Mesendoderm (in vitro differentiated cells): ENCODE measurements at regions not wholly inside any gene's neighbourhood (a gene's known extent, or its start where the extent isn't known, plus 50 kb on each side); places are given as distances from the start of the nearest gene placed in this dataset.

Experiments used
- DNase-seq: peaks from one replicate; pipeline ENCODE4 v3.0.0; 2013
- H2AK5ac ChIP-seq: 2 replicates; pipeline ENCODE4 v1.6.1; 2013; ENCODE audit warnings: low read length, inconsistent platforms
- H2BK120ac ChIP-seq: 2 replicates; pipeline ENCODE4 v1.6.1; 2013; ENCODE audit warnings: low read depth, mild to moderate bottlenecking, low read length, moderate library complexity, mixed read lengths
- H2BK15ac ChIP-seq: replicated peaks from 2 replicates; pipeline ENCODE4 v1.6.1; 2013; ENCODE audit warnings: low read depth, mild to moderate bottlenecking, moderate library complexity
- H2BK5ac ChIP-seq: 2 replicates; pipeline ENCODE4 v1.6.1; 2013; ENCODE audit warnings: low read length, inconsistent platforms
- H3K18ac ChIP-seq: 2 replicates; pipeline ENCODE4 v1.6.1; 2013; ENCODE audit warnings: mild to moderate bottlenecking, low read length, mixed read lengths
- H3K23ac ChIP-seq: one replicate; pipeline ENCODE4 v1.6.1; 2013; ENCODE audit warnings: low read length
- H3K27ac ChIP-seq: 2 replicates; pipeline ENCODE4 v1.5.1; 2013; ENCODE audit warnings: low read depth, mild to moderate bottlenecking, inconsistent platforms, low read length, moderate library complexity
- H3K27me3 ChIP-seq: 2 replicates; pipeline ENCODE4 v1.6.1; 2013; ENCODE audit warnings: low read length, control low read depth, mild to moderate bottlenecking, inconsistent platforms; ENCODE audit not compliant: insufficient read depth, poor library complexity
- H3K36me3 ChIP-seq: 2 replicates; pipeline ENCODE4 v1.6.1; 2013; ENCODE audit warnings: low read length, inconsistent platforms; ENCODE audit not compliant: control insufficient read depth, insufficient read depth
- H3K4ac ChIP-seq: one replicate; pipeline ENCODE4 v1.6.1; 2013; ENCODE audit warnings: low read depth, mild to moderate bottlenecking, low read length, moderate library complexity
- H3K4me1 ChIP-seq: 2 replicates; pipeline ENCODE4 v1.6.1; 2013; ENCODE audit warnings: low read depth, low read length, inconsistent platforms; ENCODE audit not compliant: control insufficient read depth
- H3K4me2 ChIP-seq: 2 replicates; pipeline ENCODE4 v1.6.1; 2013; ENCODE audit warnings: low read length
- H3K4me3 ChIP-seq: 2 replicates; pipeline ENCODE4 v1.5.1; 2013; ENCODE audit warnings: mild to moderate bottlenecking, low read length
- H3K56ac ChIP-seq: one replicate; pipeline ENCODE4 v1.6.1; 2013; ENCODE audit warnings: low read length
- H3K79me1 ChIP-seq: 2 replicates; pipeline ENCODE4 v1.6.1; 2013; ENCODE audit warnings: low read length, inconsistent platforms
- H3K79me2 ChIP-seq: 2 replicates; pipeline ENCODE4 v1.6.1; 2013; ENCODE audit warnings: mild to moderate bottlenecking, low read length; ENCODE audit not compliant: control insufficient read depth, insufficient read depth
- H3K9ac ChIP-seq: 2 replicates; pipeline ENCODE4 v1.6.1; 2013; ENCODE audit warnings: low read length, inconsistent platforms
- H4K5ac ChIP-seq: one replicate; pipeline ENCODE4 v1.6.1; 2013; ENCODE audit warnings: low read length
- H4K8ac ChIP-seq: one replicate; pipeline ENCODE4 v1.6.1; 2013; ENCODE audit warnings: low read depth, mild to moderate bottlenecking, control low read depth, low read length, moderate library complexity
- WGBS: extraction: QIAGEN DNeasy Blood & Tissue Kit; methylation state at CpG from one replicate; pipeline ENCODE4 v1.1.7; 2013; ENCODE audit warnings: low lambda C conversion rate, missing lambda C conversion rate; ENCODE audit not compliant: insufficient coverage; ENCODE audit errors: extremely low coverage; 5-methylcytosine and 5-hydroxymethylcytosine counted together

GRCh38 chr4:85298037-85298436, 176.9 kb upstream of the ARHGAP24 start:
- Histone ChIP-seq H3K9ac (no peak overlapping the region), H3K4ac (no peak overlapping the region), H2BK5ac (no peak overlapping the region), H3K36me3 (no peaks in the 10 kb centered on the region), H2BK15ac (no peak overlapping the region), H3K4me1 (no peaks in the 10 kb centered on the region), H3K4me3 (no peak overlapping the region), H3K27me3 (no peaks in the 10 kb centered on the region), H2AK5ac (no peak overlapping the region), H3K4me2 (no peak overlapping the region), H4K5ac (no peak overlapping the region), H3K18ac (no peak overlapping the region), H3K56ac (no peak overlapping the region), H3K23ac (no peak overlapping the region), H2BK120ac (no peak overlapping the region), H3K79me1 (no peaks in the 10 kb centered on the region), H4K8ac (no peak overlapping the region), H3K27ac (no peak overlapping the region), H3K79me2 (no peaks in the 10 kb centered on the region)
- no CpG with 5 or more reads among the region's 2 CpGs for whole genome bisulfite sequencing
- DNase-seq, result no peak

- no peak overlapping the region for H3K4me2 ChIP-seq
- no CpG with 5 or more reads among the region's 3 CpGs for whole genome bisulfite sequencing
- H2AK5ac ChIP-seq, result no peak overlapping the region
- H3K23ac ChIP-seq, result no peak overlapping the region
- H3K36me3 ChIP-seq, result no peaks in the 10 kb centered on the region
- no peak overlapping the region for H3K56ac ChIP-seq
- H3K27ac ChIP-seq, result no peak overlapping the region
- H2BK120ac ChIP-seq, result no peak overlapping the region
- H2BK15ac ChIP-seq, result no peak overlapping the region
- H4K5ac ChIP-seq, result no peak overlapping the region
- no peak overlapping the region for H4K8ac ChIP-seq
- H3K4me3 ChIP-seq, result no peak overlapping the region
- DNase-seq, result no peak
- H3K4me1 ChIP-seq, result no peaks in the 10 kb centered on the region
- H3K18ac ChIP-seq, result no peak overlapping the region
- no peak overlapping the region for H2BK5ac ChIP-seq
- H3K4ac ChIP-seq, result no peak overlapping the region
- H3K79me1 ChIP-seq, result no peaks in the 10 kb centered on the region
- H3K9ac ChIP-seq, result no peak overlapping the region
- no peaks in the 10 kb centered on the region for H3K79me2 ChIP-seq
- no peaks in the 10 kb centered on the region for H3K27me3 ChIP-seq
Observed at GRCh38 chr4:85302193-85302736, 172.7 kb upstream of the ARHGAP24 start.

- Histone ChIP-seq H3K4ac (no peak overlapping the region), H3K4me1 (no peaks in the 10 kb centered on the region), H3K4me3 (no peak overlapping the region), H3K36me3 (no peaks in the 10 kb centered on the region), H2BK5ac (no peak overlapping the region), H2BK15ac (no peak overlapping the region), H3K23ac (peak overlapping the region; percentile 16), H3K4me2 (no peak overlapping the region), H3K79me2 (no peaks in the 10 kb centered on the region), H3K9ac (no peak overlapping the region), H4K8ac (no peak overlapping the region), H3K27ac (no peak overlapping the region), H4K5ac (no peak overlapping the region), H3K27me3 (no peaks in the 10 kb centered on the region), H3K18ac (no peak overlapping the region), H2AK5ac (no peak overlapping the region), H2BK120ac (no peak overlapping the region), H3K79me1 (no peaks in the 10 kb centered on the region), H3K56ac (no peak overlapping the region)
- WGBS, result no CpG with 5 or more reads among the region's 4 CpGs
- no peak for DNase-seq
Observed at GRCh38 chr4:85302756-85303155, 172.2 kb upstream of the ARHGAP24 start.

- Histone ChIP-seq H2BK5ac (no peak overlapping the region), H3K23ac (no peak overlapping the region), H3K4ac (no peak overlapping the region), H2BK15ac (no peak overlapping the region), H3K4me1 (no peaks in the 10 kb centered on the region), H4K5ac (no peak overlapping the region), H2BK120ac (no peak overlapping the region), H3K18ac (no peak overlapping the region), H3K36me3 (no peaks in the 10 kb centered on the region), H3K9ac (no peak overlapping the region), H3K27ac (no peak overlapping the region), H4K8ac (no peak overlapping the region), H3K27me3 (no peaks in the 10 kb centered on the region), H3K79me2 (no peaks in the 10 kb centered on the region), H3K4me2 (no peak overlapping the region), H3K79me1 (no peaks in the 10 kb centered on the region), H3K56ac (no peak overlapping the region), H2AK5ac (no peak overlapping the region), H3K4me3 (no peak overlapping the region)
- no peak for DNase-seq
Observed at GRCh38 chr4:85318415-85318814, 156.5 kb upstream of the ARHGAP24 start.

- H3K79me2 ChIP-seq, result no peaks in the 10 kb centered on the region
- no peak overlapping the region for H4K5ac ChIP-seq
- no peak overlapping the region for H3K18ac ChIP-seq
- no peak overlapping the region for H3K9ac ChIP-seq
- no peak overlapping the region for H3K56ac ChIP-seq
- H3K36me3 ChIP-seq, result no peaks in the 10 kb centered on the region
- H4K8ac ChIP-seq, result no peak overlapping the region
- no peak overlapping the region for H3K4ac ChIP-seq
- H3K4me1 ChIP-seq, result no peaks in the 10 kb centered on the region
- H3K4me2 ChIP-seq, result no peak overlapping the region
- H3K23ac ChIP-seq, result no peak overlapping the region
- H3K27ac ChIP-seq, result no peak overlapping the region
- no peaks in the 10 kb centered on the region for H3K79me1 ChIP-seq
- H3K4me3 ChIP-seq, result no peak overlapping the region
- no peak overlapping the region for H2BK15ac ChIP-seq
- H2BK5ac ChIP-seq, result no peak overlapping the region
- H2AK5ac ChIP-seq, result no peak overlapping the region
- no peaks in the 10 kb centered on the region for H3K27me3 ChIP-seq
- H2BK120ac ChIP-seq, result no peak overlapping the region
- no peak for DNase-seq
Observed at GRCh38 chr4:85358831-85359230, 116.1 kb upstream of the ARHGAP24 start.

GRCh38 chr4:85362550-85362949, 112.4 kb upstream of the ARHGAP24 start:
- H3K4me3 ChIP-seq, result no peak overlapping the region
- H2AK5ac ChIP-seq, result no peak overlapping the region

More at GRCh38 chr4:85362550-85362949, 112.4 kb upstream of the ARHGAP24 start:
- Histone ChIP-seq H3K4me1 (no peaks in the 10 kb centered on the region), H3K36me3 (no peaks in the 10 kb centered on the region), H2BK5ac (no peak overlapping the region), H4K8ac (no peak overlapping the region), H3K18ac (no peak overlapping the region), H3K56ac (no peak overlapping the region), H3K79me1 (no peaks in the 10 kb centered on the region), H2BK120ac (no peak overlapping the region), H2BK15ac (no peak overlapping the region), H4K5ac (no peak overlapping the region), H3K27ac (no peak overlapping the region), H3K4me2 (no peak overlapping the region), H3K27me3 (no peaks in the 10 kb centered on the region), H3K4ac (no peak overlapping the region), H3K23ac (no peak overlapping the region), H3K79me2 (no peaks in the 10 kb centered on the region), H3K9ac (no peak overlapping the region)
- no peak for DNase-seq
- WGBS, result no CpG with 5 or more reads among the region's 2 CpGs
